H9 (cell line): ENCODE measurements at regions not wholly inside any gene's neighbourhood (a gene's known extent, or its start where the extent isn't known, plus 50 kb on each side); places are given as distances from the start of the nearest gene placed in this dataset.

Experiments used
- DNase-seq: peaks from one replicate; pipeline ENCODE4 v3.0.0-alpha.2; 2017
- H2AFZ ChIP-seq: one replicate; pipeline ENCODE4 v1.6.1; 2013; ENCODE audit warnings: mild to moderate bottlenecking, low read length, control low read depth, moderate library complexity
- H2AK5ac ChIP-seq: 2 replicates; pipeline ENCODE4 v1.6.1; 2013; ENCODE audit warnings: low read length, control low read depth, mixed read lengths; ENCODE audit not compliant: insufficient read length
- H2BK120ac ChIP-seq: one replicate; pipeline ENCODE4 v1.6.1; 2013; ENCODE audit warnings: low read depth, mild to moderate bottlenecking, low read length, control low read depth, inconsistent platforms; ENCODE audit not compliant: poor library complexity, severe bottlenecking
- H2BK12ac ChIP-seq: 2 replicates; pipeline ENCODE4 v1.6.1; 2013; ENCODE audit warnings: low read length, control low read depth, mixed read lengths, low read depth; ENCODE audit not compliant: insufficient read length
- H2BK15ac ChIP-seq: 2 replicates; pipeline ENCODE4 v1.6.1; 2013; ENCODE audit warnings: low read depth, low read length, control low read depth
- H2BK20ac ChIP-seq: one replicate; pipeline ENCODE4 v1.6.1; 2013; ENCODE audit warnings: low read depth, mild to moderate bottlenecking, low read length, control low read depth, inconsistent platforms; ENCODE audit not compliant: poor library complexity, severe bottlenecking
- H2BK5ac ChIP-seq: 2 replicates; pipeline ENCODE4 v1.6.1; 2013; ENCODE audit warnings: low read length, control low read depth, mixed read lengths; ENCODE audit not compliant: insufficient read length
- H3K14ac ChIP-seq: 2 replicates; pipeline ENCODE4 v1.6.1; 2013; ENCODE audit warnings: low read length, control low read depth; ENCODE audit not compliant: insufficient read depth
- H3K18ac ChIP-seq: 2 replicates; pipeline ENCODE4 v1.6.1; 2013; ENCODE audit warnings: low read depth, mild to moderate bottlenecking, mixed read lengths, low read length, control low read depth; ENCODE audit not compliant: insufficient read length
- H3K23ac ChIP-seq: 2 replicates; pipeline ENCODE4 v1.6.1; 2013; ENCODE audit warnings: low read length, control low read depth, mixed read lengths, low read depth; ENCODE audit not compliant: insufficient read length
- H3K23me2 ChIP-seq: 2 replicates; pipeline ENCODE4 v1.6.1; 2013; ENCODE audit warnings: low read depth, mild to moderate bottlenecking, mixed read lengths, low read length, control low read depth; ENCODE audit not compliant: insufficient read length, poor library complexity, severe bottlenecking
- H3K27ac ChIP-seq: 2 replicates; pipeline ENCODE4 v1.5.1; 2013; ENCODE audit warnings: low read length, control low read depth, mixed read lengths, low read depth; ENCODE audit not compliant: insufficient read length
- H3K27me3 ChIP-seq: 2 replicates; pipeline ENCODE4 v1.6.1; 2013; ENCODE audit warnings: low read length, control low read depth, inconsistent platforms; ENCODE audit not compliant: insufficient read depth
- H3K4ac ChIP-seq: 2 replicates; pipeline ENCODE4 v1.6.1; 2013; ENCODE audit warnings: low read depth, mild to moderate bottlenecking, control low read depth, inconsistent platforms, low read length, moderate library complexity
- H3K4me1 ChIP-seq: 2 replicates; pipeline ENCODE4 v1.6.1; 2013; ENCODE audit warnings: low read length, control low read depth, inconsistent platforms; ENCODE audit not compliant: insufficient read depth
- H3K4me2 ChIP-seq: 2 replicates; pipeline ENCODE4 v1.6.1; 2013; ENCODE audit warnings: low read length, control low read depth, mixed read lengths; ENCODE audit not compliant: insufficient read length, insufficient read depth
- H3K56ac ChIP-seq: 2 replicates; pipeline ENCODE4 v1.6.1; 2013; ENCODE audit warnings: low read depth, mild to moderate bottlenecking, mixed read lengths, low read length, control low read depth; ENCODE audit not compliant: insufficient read length
- H3K79me1 ChIP-seq: 2 replicates; pipeline ENCODE4 v1.6.1; 2013; ENCODE audit warnings: low read depth, mild to moderate bottlenecking, moderate library complexity, low read length, control low read depth, inconsistent platforms; ENCODE audit not compliant: insufficient read depth, poor library complexity, severe bottlenecking
- H3K79me2 ChIP-seq: 2 replicates; pipeline ENCODE4 v1.6.1; 2013; ENCODE audit warnings: low read length, control low read depth, inconsistent platforms; ENCODE audit not compliant: insufficient read depth
- H3K9ac ChIP-seq: 2 replicates; pipeline ENCODE4 v1.6.1; 2013; ENCODE audit warnings: low read length, control low read depth, mixed read lengths; ENCODE audit not compliant: insufficient read length; ENCODE audit errors: extremely low read depth
- H3K9me3 ChIP-seq: one replicate; pipeline ENCODE4 v1.6.1; 2013; ENCODE audit warnings: low read depth, low read length, inconsistent platforms; ENCODE audit not compliant: control insufficient read depth
- H3T11ph ChIP-seq: one replicate; pipeline ENCODE4 v1.6.1; 2013; ENCODE audit warnings: mild to moderate bottlenecking, low read length, control low read depth, inconsistent platforms
- H4K20me1 ChIP-seq: one replicate; pipeline ENCODE4 v1.6.1; 2013; ENCODE audit not compliant: control insufficient read depth, insufficient read length, insufficient read depth
- H4K5ac ChIP-seq: 2 replicates; pipeline ENCODE4 v1.6.1; 2013; ENCODE audit warnings: low read depth, mild to moderate bottlenecking, mixed read lengths, low read length, control low read depth; ENCODE audit not compliant: insufficient read length
- H4K8ac ChIP-seq: replicated peaks from 2 replicates; pipeline ENCODE4 v1.6.1; 2013; ENCODE audit warnings: low read length, control low read depth, mixed read lengths, low read depth; ENCODE audit not compliant: insufficient read length
- H4K91ac ChIP-seq: 2 replicates; pipeline ENCODE4 v1.6.1; 2013; ENCODE audit warnings: low read depth, mild to moderate bottlenecking, moderate library complexity, mixed read lengths, low read length, control low read depth; ENCODE audit not compliant: insufficient read length
- H3K27ac Mint-ChIP-seq, 3 experiments: 2 replicates in 2 of 3; 3 replicates in 1 of 3; pipeline ENCODE4 v1.8.0; 2020 to 2021; ENCODE audit warnings: mixed read lengths in 3 of 3, mild to moderate bottlenecking in 1 of 3, moderate library complexity in 1 of 3
- H3K27me3 Mint-ChIP-seq: 2 replicates; pipeline ENCODE4 v1.8.0; 2021; ENCODE audit warnings: low read depth, mild to moderate bottlenecking, moderate library complexity, mixed read lengths
- H3K36me3 Mint-ChIP-seq, 3 experiments: 2 replicates in 2 of 3; 3 replicates in 1 of 3; pipeline ENCODE4 v1.8.0; 2020 to 2021; ENCODE audit warnings: low read depth in 3 of 3, mixed read lengths in 3 of 3; ENCODE audit not compliant: insufficient read depth in 1 of 3
- H3K4me1 Mint-ChIP-seq, 2 experiments: 2 replicates each; pipeline ENCODE4 v1.8.0; 2020; ENCODE audit warnings: mixed read lengths in 2 of 2
- H3K4me3 Mint-ChIP-seq, 2 experiments: 2 replicates in 1 of 2; 3 replicates in 1 of 2; pipeline ENCODE4 v1.8.0; 2020 to 2021; ENCODE audit warnings: mild to moderate bottlenecking in 2 of 2, mixed read lengths in 2 of 2, moderate library complexity in 1 of 2
- H3K9me3 Mint-ChIP-seq, 2 experiments: 2 replicates in 1 of 2; 3 replicates in 1 of 2; pipeline ENCODE4 v1.8.0; 2020; ENCODE audit warnings: mild to moderate bottlenecking in 2 of 2, mixed read lengths in 2 of 2, moderate library complexity in 1 of 2
- CTCF ChIP-seq: fragments of 200-600 bp; sonication (generic); conservative IDR thresholded peaks from 3 replicates; pipeline ENCODE4 v1.8.0; 2021; ENCODE audit warnings: antibody characterized with exemption, mild to moderate bottlenecking
- WGBS: extraction: QIAGEN DNeasy Blood & Tissue Kit; methylation state at CpG from one replicate; pipeline ENCODE4 v1.1.7; 2013; ENCODE audit warnings: missing lambda C conversion rate, low lambda C conversion rate, mixed read lengths; ENCODE audit not compliant: insufficient read length; ENCODE audit errors: extremely low coverage; 5-methylcytosine and 5-hydroxymethylcytosine counted together

GRCh38 chr12:84135586-84136279 is 776.9 kb downstream of the SLC6A15 start:
- no peak overlapping the region for H3K4ac ChIP-seq
- no peaks in the 10 kb centered on the region for H3K4me1 Mint-ChIP-seq
- no peak for TF ChIP-seq CTCF
- no peak overlapping the region for H3K9ac ChIP-seq
- no peak overlapping the region for H4K91ac ChIP-seq
- H3K56ac ChIP-seq, result no peak overlapping the region
- H3T11ph ChIP-seq, result no peak overlapping the region
- no peak overlapping the region for H3K23ac ChIP-seq
- H3K27ac ChIP-seq, result no peak overlapping the region
- no peak overlapping the region for H3K14ac ChIP-seq
- no peak overlapping the region for H3K27ac Mint-ChIP-seq
- H3K27me3 Mint-ChIP-seq, result no peaks in the 10 kb centered on the region
- no peaks in the 10 kb centered on the region for H3K79me2 ChIP-seq
- no peak overlapping the region for H3K18ac ChIP-seq
- H3K36me3 Mint-ChIP-seq, result no peaks in the 10 kb centered on the region
- H2AK5ac ChIP-seq, result no peak overlapping the region
- H3K23me2 ChIP-seq, result no peaks in the 10 kb centered on the region
- no peak overlapping the region for H2BK15ac ChIP-seq
- H2BK20ac ChIP-seq, result no peak overlapping the region
- H4K20me1 ChIP-seq, result no peaks in the 10 kb centered on the region
- no peaks in the 10 kb centered on the region for H3K79me1 ChIP-seq
- WGBS, result no CpG with 5 or more reads among the region's 1 CpG
- no peak overlapping the region for H4K8ac ChIP-seq
- H2BK12ac ChIP-seq, result no peak overlapping the region
- H4K5ac ChIP-seq, result no peak overlapping the region
- no peak for DNase-seq
- H3K4me3 Mint-ChIP-seq, result no peak overlapping the region
- H2BK120ac ChIP-seq, result no peak overlapping the region
- H2AFZ ChIP-seq, result no peak overlapping the region
- H3K9me3 ChIP-seq, result no peaks in the 10 kb centered on the region
- no peaks in the 10 kb centered on the region for H3K9me3 Mint-ChIP-seq
- H3K4me2 ChIP-seq, result no peak overlapping the region
- H3K27me3 ChIP-seq, result no peaks in the 10 kb centered on the region
- no peak overlapping the region for H2BK5ac ChIP-seq
- H3K4me1 ChIP-seq, result no peaks in the 10 kb centered on the region
